Panc1 (cell line): ENCODE measurements at regions not wholly inside any gene's neighbourhood (a gene's known extent, or its start where the extent isn't known, plus 50 kb on each side); places are given as distances from the start of the nearest gene placed in this dataset.

Source experiments
- ATAC-seq: fragments of 200-7000 bp; cut with Tn5 transposase; 2 replicates; pipeline ENCODE4 v1.9.1; 2020; ENCODE audit warnings: mild to moderate bottlenecking, moderate library complexity
- BruUV-seq: library from RNA; stranded (reverse); fragments of 400-500 nt; replicated peaks from 2 replicates; lab custom pipeline; 2021; lab: Mats Ljungman, UMichigan
- CTCF ChIA-PET: fragments of 300-600 bp; sonication (Branson Sonifier 250); formaldehyde crosslinking; loops from one replicate; lab custom pipeline; 2022; ENCODE audit warnings: antibody characterized with exemption; lab: Charles Lee
- POLR2A ChIA-PET: fragments of 300-600 bp; sonication (Branson Sonifier 250); formaldehyde crosslinking; loops from one replicate; lab custom pipeline; 2022; ENCODE audit warnings: antibody characterized with exemption; lab: Charles Lee
- DNase-seq: peaks from one replicate; pipeline ENCODE4 v3.0.0-alpha.2; 2010; ENCODE audit warnings: low read depth, low spot score
- H3K27ac ChIP-seq: 2 replicates; pipeline ENCODE4 v1.5.1; 2011; ENCODE audit warnings: mild to moderate bottlenecking, low read length, inconsistent platforms
- H3K27me3 ChIP-seq: fragments of 200-500 bp; sonication (Bioruptor generic); 2 replicates; pipeline ENCODE4 v1.6.0; 2014; ENCODE audit warnings: low read length, inconsistent platforms; ENCODE audit not compliant: control insufficient read depth, insufficient read depth
- H3K36me3 ChIP-seq: fragments of 200-500 bp; sonication (Bioruptor generic); 2 replicates; pipeline ENCODE4 v1.5.1; 2014; ENCODE audit warnings: inconsistent platforms, mild to moderate bottlenecking, low read length, moderate library complexity; ENCODE audit not compliant: control insufficient read depth, insufficient read depth
- H3K4me1 ChIP-seq: 2 replicates; pipeline ENCODE4 v1.5.1; 2011; ENCODE audit warnings: inconsistent platforms, mild to moderate bottlenecking, low read length, moderate library complexity; ENCODE audit not compliant: control insufficient read depth, insufficient read depth
- H3K4me3 ChIP-seq, 2 experiments: 2 replicates each; pipeline ENCODE4 v1.5.1; 2011 to 2012; ENCODE audit warnings: low read depth in 2 of 2, low read length in 2 of 2, mild to moderate bottlenecking in 2 of 2, inconsistent platforms in 1 of 2, moderate library complexity in 1 of 2
- H3K9me3 ChIP-seq: fragments of 200-500 bp; sonication (Bioruptor generic); 2 replicates; pipeline ENCODE4 v1.5.1; 2014; ENCODE audit warnings: low read depth, mild to moderate bottlenecking, inconsistent platforms, low read length, moderate library complexity; ENCODE audit not compliant: control insufficient read depth, insufficient read depth
- POLR2AphosphoS5 ChIP-seq: IDR thresholded peaks from 2 replicates; pipeline ENCODE4 v1.6.1; 2012; ENCODE audit warnings: mild to moderate bottlenecking, low read depth, low read length, moderate library complexity
- REST ChIP-seq, 2 experiments: IDR thresholded peaks; 2 replicates each; pipeline ENCODE4 v1.6.1; 2011 to 2012; ENCODE audit warnings: low read depth in 2 of 2, control low read depth in 1 of 2, low read length in 1 of 2, mild to moderate bottlenecking in 1 of 2, moderate library complexity in 1 of 2; ENCODE audit not compliant: insufficient read depth in 1 of 2
- SIN3A ChIP-seq: IDR thresholded peaks from 2 replicates; pipeline ENCODE4 v1.6.1; 2012; ENCODE audit warnings: low read depth, mild to moderate bottlenecking, low read length, moderate library complexity, borderline replicate concordance; ENCODE audit not compliant: insufficient read depth
- TCF7L2 ChIP-seq: IDR thresholded peaks from 2 replicates; pipeline ENCODE4 v1.6.1; 2011; ENCODE audit warnings: mild to moderate bottlenecking, low read depth, low read length, inconsistent platforms
- in situ Hi-C: cut with HindIII; loops from 2 replicates; pipeline ENCODE4 v1.10.0; 2016; ENCODE audit warnings: low sequenced_read_pairs, low pct_unique_long_range_greater_than_20kb
- intact Hi-C: fragments of 100-400 bp; cut with micrococcal nuclease; formaldehyde crosslinking; loops from one replicate; pipeline ENCODE4 v1.10.0; 2022; ENCODE audit not compliant: unreplicated experiment
- TF ChIP-seq, protein P1 (sequence below): fragments of 450-650 bp; IDR thresholded peaks from 2 replicates; pipeline ENCODE4 v1.5.1; 2017; ENCODE audit warnings: mild to moderate bottlenecking

DNA sequence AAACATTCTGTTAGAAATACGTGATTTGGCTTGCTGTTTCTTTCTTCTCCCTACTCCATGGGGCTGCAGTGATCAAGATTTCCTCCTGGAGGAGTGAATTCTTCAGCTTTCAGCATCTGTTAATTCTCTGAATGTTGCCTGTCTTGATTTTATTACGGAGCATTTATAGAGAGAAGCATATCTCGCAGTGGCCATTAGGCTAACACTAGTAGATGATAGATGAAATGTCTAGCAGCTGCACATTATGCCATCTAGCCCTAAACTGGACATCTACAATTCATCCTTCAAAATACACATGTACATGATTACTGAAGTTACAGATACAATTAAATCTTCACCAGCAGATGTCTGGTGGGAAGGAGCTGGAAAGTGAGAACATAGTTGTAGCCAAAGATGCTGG lies 769.8 kb upstream of the NECTIN3 start:
- DNase-seq, result no peak
- H3K27me3 ChIP-seq, result no peaks in the 10 kb centered on the region
- in situ Hi-C loops (no loop called here), intact Hi-C loops (no loop called here)
- no peak overlapping the region for H3K27ac ChIP-seq
- no peaks in the 10 kb centered on the region for H3K36me3 ChIP-seq
- no peaks in the 10 kb centered on the region for H3K4me1 ChIP-seq
- CTCF ChIA-PET, result no interaction called here
- H3K9me3 ChIP-seq, result no peaks in the 10 kb centered on the region
- no peak for TF ChIP-seq REST (IDR thresholded peaks at IDR 0.05; ENCODE audit: insufficient read depth in 1 of 2, low read depth in 2 of 2, low read length in 1 of 2)
- TF ChIP-seq TCF7L2, result no peak
- TF ChIP-seq, protein P1, sequence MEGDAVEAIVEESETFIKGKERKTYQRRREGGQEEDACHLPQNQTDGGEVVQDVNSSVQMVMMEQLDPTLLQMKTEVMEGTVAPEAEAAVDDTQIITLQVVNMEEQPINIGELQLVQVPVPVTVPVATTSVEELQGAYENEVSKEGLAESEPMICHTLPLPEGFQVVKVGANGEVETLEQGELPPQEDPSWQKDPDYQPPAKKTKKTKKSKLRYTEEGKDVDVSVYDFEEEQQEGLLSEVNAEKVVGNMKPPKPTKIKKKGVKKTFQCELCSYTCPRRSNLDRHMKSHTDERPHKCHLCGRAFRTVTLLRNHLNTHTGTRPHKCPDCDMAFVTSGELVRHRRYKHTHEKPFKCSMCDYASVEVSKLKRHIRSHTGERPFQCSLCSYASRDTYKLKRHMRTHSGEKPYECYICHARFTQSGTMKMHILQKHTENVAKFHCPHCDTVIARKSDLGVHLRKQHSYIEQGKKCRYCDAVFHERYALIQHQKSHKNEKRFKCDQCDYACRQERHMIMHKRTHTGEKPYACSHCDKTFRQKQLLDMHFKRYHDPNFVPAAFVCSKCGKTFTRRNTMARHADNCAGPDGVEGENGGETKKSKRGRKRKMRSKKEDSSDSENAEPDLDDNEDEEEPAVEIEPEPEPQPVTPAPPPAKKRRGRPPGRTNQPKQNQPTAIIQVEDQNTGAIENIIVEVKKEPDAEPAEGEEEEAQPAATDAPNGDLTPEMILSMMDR, result no peak
- TF ChIP-seq SIN3A, result no peak
- TF ChIP-seq POLR2AphosphoS5, result no peak
- H3K4me3 ChIP-seq, result no peak overlapping the region
- POLR2A ChIA-PET, result no interaction called here
- no peak for ATAC-seq
- BruUV-seq, result no TSS peak

DNA sequence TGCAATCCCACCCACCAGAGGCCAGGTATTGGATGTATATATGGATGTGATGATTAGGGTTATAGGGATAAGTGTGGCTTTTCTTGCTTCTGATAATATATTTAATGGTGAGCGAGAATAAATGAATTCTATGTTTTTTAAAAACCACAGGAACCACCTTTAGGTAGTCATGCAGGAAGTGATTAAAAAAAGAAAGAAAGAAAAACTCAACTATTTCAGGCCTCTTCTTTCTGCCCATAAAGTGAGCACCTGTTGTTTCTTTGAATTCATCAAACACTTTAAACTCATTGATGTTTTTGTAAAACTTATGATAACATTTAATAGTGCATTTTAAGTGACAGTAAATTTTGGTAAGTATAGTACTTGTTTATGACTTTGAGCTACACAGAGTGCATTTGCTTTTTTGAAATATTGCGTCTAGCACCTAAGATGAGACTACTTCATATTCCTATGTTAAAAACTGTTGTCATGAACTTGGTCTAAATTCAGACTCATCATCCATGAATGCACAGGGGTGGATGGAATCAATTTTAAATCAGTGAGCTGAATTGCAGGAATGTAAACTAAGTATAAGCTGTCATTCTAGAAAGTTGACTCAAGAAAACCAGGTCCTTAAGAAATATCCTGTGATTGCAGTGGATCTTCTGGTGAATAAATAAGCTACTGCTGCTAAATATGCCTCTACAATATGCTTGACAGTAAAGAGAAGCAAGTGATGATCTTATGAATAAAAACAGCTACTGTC lies 764.4 kb upstream of the NECTIN3 start:
- in situ Hi-C loops, result no loop called here

More for the DNA sequence above, 764.4 kb upstream of the NECTIN3 start:
- H3K4me3 ChIP-seq, result no peak overlapping the region
- no peak overlapping the region for H3K27ac ChIP-seq
- no peaks in the 10 kb centered on the region for H3K4me1 ChIP-seq
- H3K9me3 ChIP-seq, result no peaks in the 10 kb centered on the region
- BruUV-seq, result no TSS peak
- no peak for ATAC-seq
- no peak for DNase-seq
- CTCF ChIA-PET, result no interaction called here
- TF ChIP-seq, protein P1, result no peak
- TF ChIP-seq REST (IDR thresholded peaks at IDR 0.05; ENCODE audit: insufficient read depth in 1 of 2, low read depth in 2 of 2, low read length in 1 of 2), result no peak
- no peaks in the 10 kb centered on the region for H3K27me3 ChIP-seq
- POLR2A ChIA-PET, result no interaction called here
- no peaks in the 10 kb centered on the region for H3K36me3 ChIP-seq
- intact Hi-C loops, result no loop called here
